GM20000 (cell line): ENCODE measurements at regions not wholly inside any gene's neighbourhood (a gene's known extent, or its start where the extent isn't known, plus 50 kb on each side); places are given as distances from the start of the nearest gene placed in this dataset.

ENCODE experiments used
- DNase-seq: peaks from one replicate; pipeline ENCODE4 v3.0.0; 2012; ENCODE audit warnings: low spot score
- CTCF ChIP-seq: IDR thresholded peaks from 2 replicates; pipeline ENCODE4 v1.5.1; 2012; ENCODE audit warnings: mild to moderate bottlenecking, control low read depth; ENCODE audit errors: extremely low read depth, missing control alignments

- no peak for TF ChIP-seq CTCF
- DNase-seq, result no peak
Measured at GRCh38 chr6:147621263-147621662, 112.8 kb downstream of the SAMD5 start.

- TF ChIP-seq CTCF, result no peak
- DNase-seq, result no peak
Measured at GRCh38 chr6:147621961-147622360, 113.5 kb downstream of the SAMD5 start.

GRCh38 chr6:147624946-147625515 is 116.5 kb downstream of the SAMD5 start:
- DNase-seq, result no peak
- TF ChIP-seq CTCF, result no peak

- no peak for TF ChIP-seq CTCF
- DNase-seq, result no peak
Measured at GRCh38 chr6:147625946-147626345, 117.5 kb downstream of the SAMD5 start.

- TF ChIP-seq CTCF, result no peak
- DNase-seq, result no peak
Measured at GRCh38 chr6:147627411-147627810, 118.9 kb downstream of the SAMD5 start.

- no peak for TF ChIP-seq CTCF
- no peak for DNase-seq
Measured at GRCh38 chr6:147633191-147633590, 124.7 kb downstream of the SAMD5 start.

- no peak for TF ChIP-seq CTCF
- DNase-seq, result no peak
Measured at GRCh38 chr6:147637620-147638195, 129.2 kb downstream of the SAMD5 start.
